ENCODE measurements at regions not wholly inside any gene's neighbourhood (a gene's known extent, or its start where the extent isn't known, plus 50 kb on each side); places are given as distances from the start of the nearest gene placed in this dataset.
"Not testable (repeated sequence)": the region's sequence is repeated elsewhere in the genome, so short reads cannot be mapped to it uniquely, and the experiment has no call there.

DNA sequence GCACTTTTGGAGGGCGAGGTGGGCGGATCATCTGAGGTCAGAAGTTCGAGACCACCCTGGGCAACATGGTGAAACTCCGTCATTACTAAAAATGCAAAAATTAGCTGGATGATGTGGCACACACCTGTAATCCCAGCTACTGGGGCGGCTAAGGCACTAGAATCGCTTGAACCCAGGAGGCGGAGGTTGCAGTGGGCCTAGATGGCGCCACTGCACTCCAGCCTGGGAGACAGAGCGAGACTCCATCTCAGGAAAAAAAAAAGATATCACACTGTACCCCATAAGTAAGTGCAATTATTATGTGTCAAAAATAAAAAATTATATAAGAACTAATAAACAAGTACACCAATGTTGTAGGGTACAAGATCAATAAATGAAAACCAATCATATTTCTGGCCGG, 200.0 kb downstream of the CDRT15L2 start:
- Mint-ChIP-seq H3K4me1 (ENCODE audit: low read depth) (no peaks in the 10 kb centered on the region), H3K4me3 (ENCODE audit: low read depth) (no peak overlapping the region), H3K27me3 (no peaks in the 10 kb centered on the region), H3K9me3 (ENCODE audit: low read depth) (no peaks in the 10 kb centered on the region), H3K27ac (no peak overlapping the region), H3K36me3 (ENCODE audit: insufficient read depth) (no peaks in the 10 kb centered on the region)
- TF ChIP-seq, protein P1, sequence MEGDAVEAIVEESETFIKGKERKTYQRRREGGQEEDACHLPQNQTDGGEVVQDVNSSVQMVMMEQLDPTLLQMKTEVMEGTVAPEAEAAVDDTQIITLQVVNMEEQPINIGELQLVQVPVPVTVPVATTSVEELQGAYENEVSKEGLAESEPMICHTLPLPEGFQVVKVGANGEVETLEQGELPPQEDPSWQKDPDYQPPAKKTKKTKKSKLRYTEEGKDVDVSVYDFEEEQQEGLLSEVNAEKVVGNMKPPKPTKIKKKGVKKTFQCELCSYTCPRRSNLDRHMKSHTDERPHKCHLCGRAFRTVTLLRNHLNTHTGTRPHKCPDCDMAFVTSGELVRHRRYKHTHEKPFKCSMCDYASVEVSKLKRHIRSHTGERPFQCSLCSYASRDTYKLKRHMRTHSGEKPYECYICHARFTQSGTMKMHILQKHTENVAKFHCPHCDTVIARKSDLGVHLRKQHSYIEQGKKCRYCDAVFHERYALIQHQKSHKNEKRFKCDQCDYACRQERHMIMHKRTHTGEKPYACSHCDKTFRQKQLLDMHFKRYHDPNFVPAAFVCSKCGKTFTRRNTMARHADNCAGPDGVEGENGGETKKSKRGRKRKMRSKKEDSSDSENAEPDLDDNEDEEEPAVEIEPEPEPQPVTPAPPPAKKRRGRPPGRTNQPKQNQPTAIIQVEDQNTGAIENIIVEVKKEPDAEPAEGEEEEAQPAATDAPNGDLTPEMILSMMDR (IDR thresholded peaks at IDR 0.05; ENCODE audit: unreplicated experiment), result no peak
- DNase-seq (ENCODE audit: low spot score, unreplicated experiment), result no peak

- no peaks in the 10 kb centered on the region for H3K4me1 Mint-ChIP-seq (ENCODE audit: low read depth)
- peaks cover 3% of the 10 kb centered on the region for H3K9me3 Mint-ChIP-seq (ENCODE audit: low read depth)
Observed at GRCh38 chr17:20781260-20781659, 201.7 kb downstream of the CDRT15L2 start.

DNA sequence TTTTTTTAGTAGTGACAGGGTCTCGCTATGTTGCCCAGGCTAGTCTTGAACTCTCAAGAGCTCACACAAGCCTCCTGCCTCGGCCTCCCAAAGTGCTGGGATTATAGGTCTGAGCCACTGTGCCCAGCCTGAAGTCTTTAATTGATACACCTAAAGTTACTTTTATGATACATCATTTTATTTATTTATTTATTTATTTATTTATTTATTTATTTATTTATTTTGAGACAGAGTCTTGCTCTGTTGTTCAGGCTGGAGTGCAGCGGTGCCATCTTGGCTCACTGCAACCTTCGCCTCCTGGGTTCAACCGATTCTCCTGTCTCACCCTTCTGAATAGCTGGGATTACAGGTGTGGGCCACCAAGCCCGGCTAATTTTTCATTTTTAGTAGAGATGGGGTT, 202.3 kb downstream of the CDRT15L2 start:
- H3K4me1 Mint-ChIP-seq (ENCODE audit: low read depth); H3K9me3 Mint-ChIP-seq (ENCODE audit: low read depth); H3K36me3 Mint-ChIP-seq (ENCODE audit: insufficient read depth); H3K27ac Mint-ChIP-seq; DNase-seq (ENCODE audit: low spot score, unreplicated experiment); H3K27me3 Mint-ChIP-seq; H3K4me3 Mint-ChIP-seq (ENCODE audit: low read depth): not testable (repeated sequence)

More at GRCh38 chr17:20781260-20781659, 201.7 kb downstream of the CDRT15L2 start:
- DNase-seq (ENCODE audit: low spot score, unreplicated experiment), result no peak
- no peak overlapping the region for H3K27ac Mint-ChIP-seq
- H3K27me3 Mint-ChIP-seq, result peaks cover 3% of the 10 kb centered on the region
- H3K36me3 Mint-ChIP-seq (ENCODE audit: insufficient read depth), result no peaks in the 10 kb centered on the region
- TF ChIP-seq, protein P1 (IDR thresholded peaks at IDR 0.05; ENCODE audit: unreplicated experiment), result no peak
- no peak overlapping the region for H3K4me3 Mint-ChIP-seq (ENCODE audit: low read depth)

GRCh38 chr17:20783091-20783490, 203.6 kb downstream of the CDRT15L2 start:
- H3K9me3 Mint-ChIP-seq (ENCODE audit: low read depth), result peaks cover 3% of the 10 kb centered on the region

GRCh38 chr17:20784100-20784665, 204.7 kb downstream of the CDRT15L2 start:
- no peak for DNase-seq (ENCODE audit: low spot score, unreplicated experiment)
- Mint-ChIP-seq H3K4me3 (ENCODE audit: low read depth) (no peak overlapping the region), H3K36me3 (ENCODE audit: insufficient read depth) (no peaks in the 10 kb centered on the region), H3K9me3 (ENCODE audit: low read depth) (peaks cover 3% of the 10 kb centered on the region), H3K4me1 (ENCODE audit: low read depth) (no peaks in the 10 kb centered on the region), H3K27me3 (peaks cover 5% of the 10 kb centered on the region), H3K27ac (no peak overlapping the region)
- TF ChIP-seq, protein P1 (IDR thresholded peaks at IDR 0.05; ENCODE audit: unreplicated experiment), result no peak

More at GRCh38 chr17:20783091-20783490, 203.6 kb downstream of the CDRT15L2 start:
- H3K4me3 Mint-ChIP-seq (ENCODE audit: low read depth), result no peak overlapping the region
- DNase-seq (ENCODE audit: low spot score, unreplicated experiment), result no peak
- TF ChIP-seq, protein P1 (IDR thresholded peaks at IDR 0.05; ENCODE audit: unreplicated experiment), result no peak
- no peaks in the 10 kb centered on the region for H3K36me3 Mint-ChIP-seq (ENCODE audit: insufficient read depth)
- H3K4me1 Mint-ChIP-seq (ENCODE audit: low read depth), result no peaks in the 10 kb centered on the region
- H3K27ac Mint-ChIP-seq, result no peak overlapping the region
- peaks cover 5% of the 10 kb centered on the region for H3K27me3 Mint-ChIP-seq

- peaks cover 5% of the 10 kb centered on the region for H3K27me3 Mint-ChIP-seq
- no peaks in the 10 kb centered on the region for H3K36me3 Mint-ChIP-seq (ENCODE audit: insufficient read depth)
- H3K9me3 Mint-ChIP-seq (ENCODE audit: low read depth), result peaks cover 3% of the 10 kb centered on the region
- H3K4me1 Mint-ChIP-seq (ENCODE audit: low read depth), result no peaks in the 10 kb centered on the region
- H3K4me3 Mint-ChIP-seq (ENCODE audit: low read depth), result no peak overlapping the region
- no peak for DNase-seq (ENCODE audit: low spot score, unreplicated experiment)
- TF ChIP-seq, protein P1 (IDR thresholded peaks at IDR 0.05; ENCODE audit: unreplicated experiment), result no peak
- no peak overlapping the region for H3K27ac Mint-ChIP-seq
Observed at GRCh38 chr17:20787281-20787680, 207.8 kb downstream of the CDRT15L2 start.
